NCI-H526 (cell line): ENCODE measurements at regions not wholly inside any gene's neighbourhood (a gene's known extent, or its start where the extent isn't known, plus 50 kb on each side); places are given as distances from the start of the nearest gene placed in this dataset.

Experiments used
- DNase-seq, 2 experiments: peaks; one replicate each; lab custom pipeline; 2025; lab: John Stamatoyannopoulos, UW

- no peak for DNase-seq
Observed at GRCh38 chr3:175865724-175866123, 1006.6 kb downstream of the NAALADL2 start.

GRCh38 chr3:175861916-175862315, 1002.8 kb downstream of the NAALADL2 start:
- DNase-seq: no peak
